ENCODE measurements at regions not wholly inside any gene's neighbourhood (a gene's known extent, or its start where the extent isn't known, plus 50 kb on each side); places are given as distances from the start of the nearest gene placed in this dataset.

GRCh38 chr3:168260859-168261258 lies 165.1 kb upstream of the GOLIM4 start:
- no peaks in the 10 kb centered on the region for H3K9me3 ChIP-seq (ENCODE audit: low read depth, low read length)
- no peak overlapping the region for H2AFZ ChIP-seq (ENCODE audit: low read length)
- H3K4me1 ChIP-seq (ENCODE audit: insufficient read depth, low read length), result no peaks in the 10 kb centered on the region
- H3K27ac ChIP-seq (ENCODE audit: low read depth, low read length), result no peak overlapping the region
- TF ChIP-seq CTCF (IDR thresholded peaks at IDR 0.05; ENCODE audit: extremely low read depth, low read depth, low read length), result no peak
- H3K36me3 ChIP-seq (ENCODE audit: insufficient read depth, low read length), result no peaks in the 10 kb centered on the region
- H4K20me1 ChIP-seq (ENCODE audit: insufficient read depth, low read length), result no peaks in the 10 kb centered on the region
- no peak for DNase-seq (ENCODE audit: insufficient read length, low spot score, missing footprints)
- H3K4me2 ChIP-seq (ENCODE audit: insufficient read depth, low read length), result no peak overlapping the region
- no peaks in the 10 kb centered on the region for H3K79me2 ChIP-seq (ENCODE audit: insufficient read depth, low read length)
- no peak overlapping the region for H3K4me3 ChIP-seq (ENCODE audit: insufficient read depth, low read length)
- H3K27me3 ChIP-seq (ENCODE audit: insufficient read depth, low read length), result no peaks in the 10 kb centered on the region

GRCh38 chr3:168251371-168251770 lies 155.6 kb upstream of the GOLIM4 start:
- Histone ChIP-seq H3K79me2 (ENCODE audit: insufficient read depth, low read length) (no peaks in the 10 kb centered on the region), H3K4me2 (ENCODE audit: insufficient read depth, low read length) (no peak overlapping the region), H2AFZ (ENCODE audit: low read length) (no peak overlapping the region), H3K27ac (ENCODE audit: low read depth, low read length) (no peak overlapping the region), H3K36me3 (ENCODE audit: insufficient read depth, low read length) (no peaks in the 10 kb centered on the region), H3K27me3 (ENCODE audit: insufficient read depth, low read length) (peaks cover 25% of the 10 kb centered on the region), H3K4me1 (ENCODE audit: insufficient read depth, low read length) (peaks cover 6% of the 10 kb centered on the region), H3K9me3 (ENCODE audit: low read depth, low read length) (no peaks in the 10 kb centered on the region), H4K20me1 (ENCODE audit: insufficient read depth, low read length) (no peaks in the 10 kb centered on the region), H3K4me3 (ENCODE audit: insufficient read depth, low read length) (no peak overlapping the region)
- DNase-seq (ENCODE audit: insufficient read length, low spot score, missing footprints), result no peak
- no peak for TF ChIP-seq CTCF (IDR thresholded peaks at IDR 0.05; ENCODE audit: extremely low read depth, low read depth, low read length)

- H3K36me3 ChIP-seq (ENCODE audit: insufficient read depth, low read length), result no peaks in the 10 kb centered on the region
- DNase-seq (ENCODE audit: insufficient read length, low spot score, missing footprints), result no peak
- H3K4me3 ChIP-seq (ENCODE audit: insufficient read depth, low read length), result peak overlapping the region; percentile 68
- H3K4me2 ChIP-seq (ENCODE audit: insufficient read depth, low read length), result peak overlapping the region; percentile 87
- H3K4me1 ChIP-seq (ENCODE audit: insufficient read depth, low read length), result peaks cover 6% of the 10 kb centered on the region
- TF ChIP-seq CTCF (IDR thresholded peaks at IDR 0.05; ENCODE audit: extremely low read depth, low read depth, low read length), result no peak
- H3K79me2 ChIP-seq (ENCODE audit: insufficient read depth, low read length), result no peaks in the 10 kb centered on the region
- peak overlapping the region; percentile 50 for H2AFZ ChIP-seq (ENCODE audit: low read length)
- no peaks in the 10 kb centered on the region for H4K20me1 ChIP-seq (ENCODE audit: insufficient read depth, low read length)
- no peaks in the 10 kb centered on the region for H3K9me3 ChIP-seq (ENCODE audit: low read depth, low read length)
- peaks cover 25% of the 10 kb centered on the region for H3K27me3 ChIP-seq (ENCODE audit: insufficient read depth, low read length)
- no peak overlapping the region for H3K27ac ChIP-seq (ENCODE audit: low read depth, low read length)
Measured at GRCh38 chr3:168250415-168250861, 154.7 kb upstream of the GOLIM4 start.

DNA sequence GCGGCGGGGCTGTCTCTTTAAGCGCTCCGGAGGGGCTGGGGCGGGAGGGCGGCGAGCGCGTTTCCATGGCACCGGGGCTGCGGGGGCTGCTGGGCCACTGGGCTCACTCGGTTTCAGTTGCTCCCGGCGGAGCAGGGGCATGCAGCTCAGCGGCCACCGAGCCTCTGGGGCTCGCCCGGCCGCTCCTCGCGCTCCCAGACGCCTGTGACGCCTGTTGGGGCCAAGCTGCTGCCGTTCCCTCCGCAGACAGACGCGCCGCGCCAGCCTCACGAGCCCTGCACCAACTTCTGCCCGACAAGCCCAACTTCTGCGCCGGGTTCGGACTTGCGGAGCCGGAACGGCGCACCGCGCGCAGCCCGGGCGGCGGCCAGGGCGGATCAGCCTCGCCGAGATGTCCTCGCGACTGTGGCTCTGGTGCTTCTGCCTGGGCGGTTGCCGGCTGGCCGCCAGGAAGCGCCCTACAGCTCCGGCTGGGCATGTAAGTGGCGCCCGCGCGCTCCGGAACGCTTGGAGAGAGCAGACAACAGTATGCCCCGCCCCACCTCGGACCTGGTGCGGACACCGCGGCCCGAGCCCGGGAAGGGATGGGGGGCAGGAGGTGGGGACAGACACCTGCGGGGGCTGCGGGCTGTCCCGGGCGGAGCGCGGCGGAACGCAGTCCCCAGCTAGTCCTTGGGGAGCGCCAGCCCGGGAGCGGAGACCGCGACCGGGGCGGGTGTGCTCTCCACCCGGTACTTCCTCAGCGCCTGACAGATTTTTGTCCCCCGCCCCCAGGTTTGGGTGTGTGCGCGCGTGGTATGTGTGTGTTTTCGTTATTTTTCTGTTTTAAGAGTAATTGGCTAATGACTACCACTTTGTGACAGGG lies 154.1 kb upstream of the GOLIM4 start:
- Histone ChIP-seq H3K27me3 (ENCODE audit: insufficient read depth, low read length) (peaks cover 25% of the 10 kb centered on the region), H3K4me2 (ENCODE audit: insufficient read depth, low read length) (peak overlapping the region; percentile 87), H2AFZ (ENCODE audit: low read length) (peak overlapping the region; percentile 50), H3K36me3 (ENCODE audit: insufficient read depth, low read length) (no peaks in the 10 kb centered on the region), H3K4me3 (ENCODE audit: insufficient read depth, low read length) (peak overlapping the region; percentile 68), H3K4me1 (ENCODE audit: insufficient read depth, low read length) (peaks cover 6% of the 10 kb centered on the region), H4K20me1 (ENCODE audit: insufficient read depth, low read length) (no peaks in the 10 kb centered on the region), H3K27ac (ENCODE audit: low read depth, low read length) (no peak overlapping the region), H3K9me3 (ENCODE audit: low read depth, low read length) (no peaks in the 10 kb centered on the region), H3K79me2 (ENCODE audit: insufficient read depth, low read length) (no peaks in the 10 kb centered on the region)
- peak; percentile 87 for DNase-seq (ENCODE audit: insufficient read length, low spot score, missing footprints)
- no peak for TF ChIP-seq CTCF (IDR thresholded peaks at IDR 0.05; ENCODE audit: extremely low read depth, low read depth, low read length)
